MM.1S (cell line): ENCODE measurements at regions not wholly inside any gene's neighbourhood (a gene's known extent, or its start where the extent isn't known, plus 50 kb on each side); places are given as distances from the start of the nearest gene placed in this dataset.

Source experiments
- CTCF ChIP-seq: fragments of 300-600 bp; sonication (generic); IDR thresholded peaks from 2 replicates; pipeline ENCODE4 v1.5.1; 2016; ENCODE audit warnings: antibody characterized with exemption, low read length, mixed read lengths
- EZH2 ChIP-seq: fragments of 300-600 bp; sonication (generic); optimal IDR thresholded peaks from 2 replicates; pipeline ENCODE3; 2017; ENCODE audit warnings: low read depth, mild to moderate bottlenecking, antibody characterized with exemption, low read length, mixed read lengths
- EZH2phosphoT487 ChIP-seq: fragments of 300-600 bp; sonication (generic); IDR thresholded peaks from 2 replicates; pipeline ENCODE4 v1.6.1; 2018; ENCODE audit warnings: antibody characterized with exemption, low read length

- TF ChIP-seq CTCF (no peak), EZH2 (no peak), EZH2phosphoT487 (no peak)
These were observed 405.6 kb downstream of the PLPP3 start for GRCh38 chr1:56173736-56174135.
